CD4-positive, alpha-beta T cell (primary cell): ENCODE measurements at regions not wholly inside any gene's neighbourhood (a gene's known extent, or its start where the extent isn't known, plus 50 kb on each side); places are given as distances from the start of the nearest gene placed in this dataset.

Experiments
- ATAC-seq: fragments of 200-7000 bp; cut with Tn5 transposase; one replicate; pipeline ENCODE4 v1.10.0; 2022; ENCODE audit warnings: mild to moderate bottlenecking; ENCODE audit not compliant: poor library complexity
- CTCF ChIA-PET: fragments of 350-600 bp; sonication (Branson Sonifier 250); formaldehyde crosslinking; loops from one replicate; lab custom pipeline; 2021; ENCODE audit warnings: antibody characterized with exemption, inconsistent platforms; lab: Charles Lee
- POLR2A ChIA-PET: fragments of 350-600 bp; sonication (Branson Sonifier 250); formaldehyde crosslinking; loops from one replicate; lab custom pipeline; 2021; ENCODE audit warnings: antibody characterized with exemption, inconsistent platforms; lab: Charles Lee
- DNase-seq, 14 experiments: peaks; one replicate each; pipeline ENCODE4 v3.0.0-alpha.2; 2013 to 2020; ENCODE audit warnings: mixed read lengths in 2 of 14
- H3K27ac ChIP-seq, 2 donors: one replicate each; pipeline versions ENCODE4 v1.5.1 to v1.7.0; 2013; ENCODE audit warnings: low read length in 2 of 2, low read depth in 1 of 2, mild to moderate bottlenecking in 1 of 2
- H3K27me3 ChIP-seq, 2 experiments: 1 replicate in 1 of 2; 2 replicates in 1 of 2; pipeline versions ENCODE4 v1.6.1 to v1.7.0; 2013; ENCODE audit warnings: low read length in 2 of 2, control low read depth in 1 of 2, mild to moderate bottlenecking in 1 of 2, moderate library complexity in 1 of 2; ENCODE audit not compliant: insufficient read depth in 2 of 2, control insufficient read depth in 1 of 2
- H3K36me3 ChIP-seq: one replicate; pipeline ENCODE4 v1.6.1; 2013; ENCODE audit warnings: low read length, control low read depth; ENCODE audit not compliant: insufficient read depth
- H3K4me1 ChIP-seq: one replicate; pipeline ENCODE4 v1.6.1; 2013; ENCODE audit warnings: low read length, control low read depth; ENCODE audit not compliant: insufficient read depth
- H3K4me3 ChIP-seq: one replicate; pipeline ENCODE4 v1.5.1; 2013; ENCODE audit warnings: mild to moderate bottlenecking, low read length, moderate library complexity
- H3K9me3 ChIP-seq, 2 experiments: 1 replicate in 1 of 2; 2 replicates in 1 of 2; pipeline versions ENCODE4 v1.6.1 to v1.7.0; 2013; ENCODE audit warnings: low read length in 2 of 2, mild to moderate bottlenecking in 2 of 2, control low read depth in 1 of 2, moderate library complexity in 1 of 2; ENCODE audit not compliant: control insufficient read depth in 1 of 2, insufficient read depth in 1 of 2
- H3K27ac Mint-ChIP-seq: one replicate; pipeline ENCODE4 v1.8.0; 2020; ENCODE audit warnings: mixed read lengths
- H3K27me3 Mint-ChIP-seq: one replicate; pipeline ENCODE4 v1.8.0; 2021; ENCODE audit warnings: mixed read lengths
- H3K36me3 Mint-ChIP-seq: one replicate; pipeline ENCODE4 v1.8.0; 2021; ENCODE audit warnings: low read depth, mixed read lengths
- H3K4me1 Mint-ChIP-seq: one replicate; pipeline ENCODE4 v1.8.0; 2021; ENCODE audit warnings: low read depth, mixed read lengths
- H3K4me3 Mint-ChIP-seq: one replicate; pipeline ENCODE4 v1.8.0; 2020; ENCODE audit warnings: mild to moderate bottlenecking, mixed read lengths
- H3K9me3 Mint-ChIP-seq: one replicate; pipeline ENCODE4 v1.8.0; 2020; ENCODE audit warnings: mixed read lengths
- CTCF ChIP-seq: fragments of 200-600 bp; IDR thresholded peaks from one replicate; pipeline ENCODE4 v1.8.0; 2022; ENCODE audit warnings: antibody characterized with exemption, mild to moderate bottlenecking
- intact Hi-C, 2 experiments: fragments of 100-400 bp; cut with DNase I in 1 of 2; cut with micrococcal nuclease in 1 of 2; formaldehyde crosslinking; loops; one replicate each; pipeline versions ENCODE4 v1.15.1 to v1.9.0; 2023 to 2025; cut with DNase I, micrococcal nuclease

GRCh38 chr4:185898413-185898812 is 86.4 kb upstream of the SORBS2 start:
- TF ChIP-seq CTCF: no peak
- POLR2A ChIA-PET: no interaction called here
- Mint-ChIP-seq H3K27me3 (peaks cover 3% of the 10 kb centered on the region), H3K4me1 (no peaks in the 10 kb centered on the region), H3K4me3 (no peak overlapping the region), H3K9me3 (no peaks in the 10 kb centered on the region), H3K27ac (no peak overlapping the region), H3K36me3 (no peaks in the 10 kb centered on the region)
- H3K27me3 ChIP-seq: no peaks in the 10 kb centered on the region
- no peak overlapping the region for H3K4me3 ChIP-seq
- H3K9me3 ChIP-seq: peaks cover 0 to 4% of the 10 kb centered on the region in 2 experiments
- no peak overlapping the region for H3K27ac ChIP-seq
- intact Hi-C loops: no loop called here
- ATAC-seq (no peak), DNase-seq (no peak)
- CTCF ChIA-PET: no interaction called here
- no peaks in the 10 kb centered on the region for H3K4me1 ChIP-seq
- no peaks in the 10 kb centered on the region for H3K36me3 ChIP-seq

GRCh38 chr4:185899833-185900232 is 87.8 kb upstream of the SORBS2 start:
- Histone ChIP-seq H3K27ac (no peak overlapping the region), H3K36me3 (no peaks in the 10 kb centered on the region), H3K9me3 (peaks cover 0 to 4% of the 10 kb centered on the region in 2 experiments), H3K4me1 (no peaks in the 10 kb centered on the region), H3K27me3 (no peaks in the 10 kb centered on the region), H3K4me3 (no peak overlapping the region)
- H3K9me3 Mint-ChIP-seq: no peaks in the 10 kb centered on the region
- no peaks in the 10 kb centered on the region for H3K4me1 Mint-ChIP-seq
- CTCF ChIA-PET: no interaction called here
- DNase-seq (no peak), ATAC-seq (no peak)
- peaks cover 3% of the 10 kb centered on the region for H3K27me3 Mint-ChIP-seq
- POLR2A ChIA-PET: no interaction called here
- H3K4me3 Mint-ChIP-seq: no peak overlapping the region
- H3K36me3 Mint-ChIP-seq: no peaks in the 10 kb centered on the region
- H3K27ac Mint-ChIP-seq: no peak overlapping the region
- intact Hi-C loops: no loop called here
- TF ChIP-seq CTCF: no peak

- no peak overlapping the region for H3K27ac Mint-ChIP-seq
- DNase-seq: no peak
- intact Hi-C loops: no loop called here
- Histone ChIP-seq H3K9me3 (no peaks in the 10 kb centered on the region), H3K4me1 (no peaks in the 10 kb centered on the region), H3K27me3 (no peaks in the 10 kb centered on the region), H3K36me3 (no peaks in the 10 kb centered on the region), H3K4me3 (no peak overlapping the region), H3K27ac (no peak overlapping the region)
- no peak for ATAC-seq
- ChIA-PET CTCF (no interaction called here), POLR2A (no interaction called here)
- no peaks in the 10 kb centered on the region for H3K36me3 Mint-ChIP-seq
- H3K4me1 Mint-ChIP-seq: no peaks in the 10 kb centered on the region
- H3K4me3 Mint-ChIP-seq: no peak overlapping the region
- no peaks in the 10 kb centered on the region for H3K9me3 Mint-ChIP-seq
- TF ChIP-seq CTCF: no peak
- H3K27me3 Mint-ChIP-seq: no peaks in the 10 kb centered on the region
Observed at GRCh38 chr4:185902654-185903053, 90.7 kb upstream of the SORBS2 start.
